Umbilical cord (tissue), 1 donor: ENCODE measurements at regions not wholly inside any gene's neighbourhood (a gene's known extent, or its start where the extent isn't known, plus 50 kb on each side); places are given as distances from the start of the nearest gene placed in this dataset.
A peak's percentile ranks its signal among the peaks of the same experiment; 100 is the strongest.

Source experiments
- DNase-seq: peaks from one replicate; pipeline ENCODE4 v3.0.0-alpha.2; 2015; ENCODE audit warnings: low spot score

GRCh38 chr16:62586128-62586862 is 550.1 kb upstream of the CDH8 start:
- no peak for DNase-seq

DNA sequence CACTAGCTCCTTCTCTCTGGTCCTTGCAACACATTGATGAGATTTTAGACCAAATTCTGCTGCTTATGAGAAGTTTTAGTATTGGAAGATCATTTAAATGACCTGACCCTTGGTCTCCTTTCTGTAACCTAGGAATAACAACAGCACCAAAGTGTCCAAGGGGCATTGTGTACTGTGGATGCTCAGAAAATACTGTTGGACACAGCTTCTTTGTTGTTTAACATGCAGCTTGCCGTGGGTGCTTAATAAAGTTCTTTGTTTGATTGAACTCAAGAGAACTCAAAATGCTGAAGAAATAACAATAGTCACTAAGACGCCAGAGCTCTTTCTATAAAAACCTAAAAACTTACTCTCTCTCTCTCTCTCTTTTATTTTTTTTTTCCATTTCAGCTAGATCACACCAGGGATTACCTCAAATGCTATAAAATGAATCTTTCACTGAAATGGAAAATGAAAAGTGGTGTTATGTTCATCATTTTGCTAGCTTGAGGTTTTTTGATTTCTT is 548.9 kb upstream of the CDH8 start:
- no peak for DNase-seq

- DNase-seq: peak; percentile 65
Observed at GRCh38 chr16:62583414-62583813, 547.2 kb upstream of the CDH8 start.

DNA sequence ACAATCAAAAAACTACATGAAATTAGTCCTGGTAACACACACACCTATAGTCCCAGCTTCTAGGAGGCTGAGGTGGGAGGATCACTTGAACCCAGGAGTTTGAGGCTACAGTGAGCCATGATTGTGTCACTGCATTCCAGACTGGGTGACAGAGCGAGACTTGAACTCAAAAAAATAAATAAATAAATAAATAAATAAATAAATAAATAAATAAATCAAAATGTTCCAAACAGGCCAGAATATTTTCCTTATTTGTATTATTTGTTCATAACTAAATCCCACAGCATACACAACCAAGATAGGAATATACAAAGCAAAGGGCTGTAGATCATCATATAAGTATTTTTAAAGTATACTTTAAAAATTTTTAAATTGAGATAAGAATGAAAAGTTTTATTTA is 537.2 kb upstream of the CDH8 start:
- no peak for DNase-seq

GRCh38 chr16:62568926-62569325 is 532.7 kb upstream of the CDH8 start:
- DNase-seq: no peak

DNA sequence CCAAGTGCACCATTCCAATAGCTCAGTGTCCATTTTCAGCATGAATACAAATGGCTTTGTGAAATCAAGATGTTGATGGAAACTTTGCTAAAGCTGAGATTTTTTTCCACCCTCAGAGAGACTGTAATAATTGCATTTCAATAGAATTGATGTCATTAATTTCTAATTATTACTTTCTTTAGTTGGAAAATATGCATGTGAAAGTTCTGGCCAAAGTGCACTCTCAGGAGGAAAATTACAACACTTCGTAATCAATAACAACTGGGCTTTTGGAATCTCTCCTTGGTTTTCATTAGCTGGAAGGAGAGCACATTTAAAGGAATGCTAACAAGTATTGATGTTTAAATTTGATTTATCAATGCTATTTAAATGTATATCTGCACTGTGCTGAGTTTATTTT is 529.5 kb upstream of the CDH8 start:
- no peak for DNase-seq

GRCh38 chr16:62564291-62564690 is 528.1 kb upstream of the CDH8 start:
- no peak for DNase-seq

DNA sequence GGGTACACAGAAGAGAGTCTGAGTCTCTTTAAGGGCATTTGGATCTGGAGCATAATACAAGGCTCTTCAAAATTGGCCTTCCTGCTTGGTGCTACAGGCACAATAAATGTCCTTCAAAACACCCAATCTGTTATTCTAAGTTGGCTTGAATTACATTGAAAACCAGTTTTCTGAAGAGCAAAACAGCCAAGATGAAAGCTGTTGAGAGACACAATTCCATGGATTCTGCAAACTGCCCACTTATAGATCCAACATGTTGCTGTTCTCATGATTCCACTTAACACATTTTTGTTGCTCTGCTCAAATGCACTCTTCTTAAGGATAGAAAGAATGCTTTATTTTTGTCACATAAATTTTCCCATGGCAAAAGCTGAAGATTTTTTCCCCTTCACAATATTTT is 525.9 kb upstream of the CDH8 start:
- no peak for DNase-seq

- no peak for DNase-seq
Observed at GRCh38 chr16:62549875-62550274, 513.6 kb upstream of the CDH8 start.

- no peak for DNase-seq
Observed at GRCh38 chr16:62548095-62548494, 511.9 kb upstream of the CDH8 start.

DNA sequence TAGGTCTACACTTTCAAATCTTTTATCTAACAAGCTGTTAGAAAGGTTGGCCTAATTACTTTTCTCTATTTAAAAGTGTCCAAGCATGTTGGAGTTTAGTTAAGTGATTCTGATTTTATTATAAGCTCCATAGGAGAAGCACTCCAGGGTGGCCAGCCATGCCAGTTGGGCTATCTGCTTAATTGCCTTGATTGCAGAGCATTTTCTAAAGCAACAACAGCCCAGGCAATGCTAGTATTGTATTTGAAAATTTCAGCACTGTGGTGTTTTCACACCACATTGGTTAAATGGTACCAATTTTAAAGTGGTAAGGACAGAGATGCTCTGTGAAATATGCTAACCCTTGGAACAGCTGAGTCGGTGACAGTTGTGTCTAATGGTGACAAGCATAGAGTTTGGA is 510.5 kb upstream of the CDH8 start:
- no peak for DNase-seq

- DNase-seq: no peak
Observed at GRCh38 chr16:62545039-62545438, 508.8 kb upstream of the CDH8 start.

DNA sequence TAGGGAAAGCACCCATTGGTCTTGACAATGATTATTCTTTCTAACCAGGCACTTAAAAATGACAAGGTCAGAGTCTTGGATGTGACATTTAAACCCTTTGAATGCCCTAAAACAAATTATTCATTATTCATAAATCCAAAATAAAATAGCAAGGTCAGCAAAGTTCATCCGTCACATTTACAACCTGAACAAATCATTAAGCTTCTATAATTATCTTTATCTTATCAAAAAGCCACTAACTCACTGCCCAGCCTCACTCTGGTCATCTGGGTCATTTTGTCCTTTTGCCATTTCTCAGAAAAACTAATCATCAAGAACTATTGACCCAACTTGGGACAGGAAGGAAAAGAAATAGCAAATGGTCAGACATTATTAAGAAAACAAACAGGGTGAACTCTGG is 507.3 kb upstream of the CDH8 start:
- no peak for DNase-seq

DNA sequence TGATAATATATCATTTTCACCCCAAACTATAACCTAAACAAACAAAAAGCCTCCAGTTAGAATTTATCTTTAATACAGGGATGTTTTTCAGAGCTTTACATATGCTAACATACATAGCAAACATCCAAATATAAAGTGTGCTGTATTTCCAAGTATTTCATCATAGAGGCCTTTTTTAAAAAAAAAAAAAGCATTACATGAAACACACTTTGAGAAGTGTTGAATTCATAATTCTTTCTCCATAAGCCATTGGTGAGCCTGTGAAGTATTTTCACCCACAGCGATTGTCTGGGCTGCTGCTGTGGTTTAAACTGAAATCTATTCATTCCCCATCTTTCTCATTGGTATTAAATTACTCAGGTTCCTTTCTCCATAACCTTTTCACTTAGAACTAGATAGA is 503.4 kb upstream of the CDH8 start:
- DNase-seq: no peak

DNA sequence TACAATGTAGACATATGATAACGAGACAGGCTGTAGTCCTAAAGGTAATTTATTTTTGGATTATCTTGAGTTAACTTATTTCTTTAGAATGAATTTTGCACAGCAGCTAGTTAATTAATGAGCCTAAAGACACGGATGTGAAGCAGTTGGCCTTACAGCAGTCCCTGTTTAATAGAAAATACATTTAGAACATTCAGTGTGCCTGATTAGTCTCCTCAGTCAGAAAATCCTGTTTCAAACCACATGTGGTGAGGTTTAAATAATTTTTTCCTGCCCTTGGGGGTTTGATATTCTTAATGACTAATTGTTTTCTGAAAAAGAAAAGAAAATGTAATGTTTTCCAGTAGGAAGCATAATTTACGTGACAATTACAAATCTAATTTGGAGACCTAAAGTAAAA is 494.2 kb upstream of the CDH8 start:
- DNase-seq: no peak

DNA sequence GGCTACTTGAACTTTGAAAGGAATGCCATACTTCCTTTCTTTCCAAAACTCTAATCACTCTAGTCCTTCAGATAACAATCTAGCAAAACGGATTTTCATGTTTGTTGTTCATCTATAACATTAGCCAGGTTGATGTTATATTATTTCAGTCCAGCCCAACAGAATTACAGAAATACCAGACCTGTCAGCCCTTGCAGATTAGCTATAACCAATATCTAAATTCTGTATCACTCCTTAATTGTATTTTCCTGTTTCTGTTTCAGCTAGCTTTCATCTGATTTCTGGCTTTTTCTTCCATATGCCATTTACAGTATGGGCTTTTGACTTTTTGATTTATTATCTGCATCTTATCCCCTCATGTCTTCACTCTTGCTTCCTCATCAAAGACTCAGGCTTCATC is 479.8 kb upstream of the CDH8 start:
- no peak for DNase-seq

DNA sequence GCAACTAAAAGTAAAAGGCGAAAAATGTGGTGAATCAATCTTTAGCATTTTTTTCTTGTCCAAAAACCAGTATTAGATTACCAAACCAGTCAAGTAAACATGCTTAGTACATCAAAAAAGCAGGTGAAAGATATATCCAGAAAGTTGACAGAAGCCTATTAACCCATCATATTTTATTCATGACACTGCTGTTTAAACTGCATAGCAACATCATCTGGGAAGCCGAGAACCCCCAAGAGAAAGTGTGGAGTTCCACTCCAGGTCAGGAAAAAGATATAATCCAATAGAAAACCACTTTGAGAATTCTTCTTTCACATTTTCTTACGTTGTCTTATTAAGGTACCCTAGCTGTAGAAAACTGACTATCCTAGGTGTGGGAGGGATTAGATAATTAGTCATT is 466.8 kb upstream of the CDH8 start:
- DNase-seq: no peak

DNA sequence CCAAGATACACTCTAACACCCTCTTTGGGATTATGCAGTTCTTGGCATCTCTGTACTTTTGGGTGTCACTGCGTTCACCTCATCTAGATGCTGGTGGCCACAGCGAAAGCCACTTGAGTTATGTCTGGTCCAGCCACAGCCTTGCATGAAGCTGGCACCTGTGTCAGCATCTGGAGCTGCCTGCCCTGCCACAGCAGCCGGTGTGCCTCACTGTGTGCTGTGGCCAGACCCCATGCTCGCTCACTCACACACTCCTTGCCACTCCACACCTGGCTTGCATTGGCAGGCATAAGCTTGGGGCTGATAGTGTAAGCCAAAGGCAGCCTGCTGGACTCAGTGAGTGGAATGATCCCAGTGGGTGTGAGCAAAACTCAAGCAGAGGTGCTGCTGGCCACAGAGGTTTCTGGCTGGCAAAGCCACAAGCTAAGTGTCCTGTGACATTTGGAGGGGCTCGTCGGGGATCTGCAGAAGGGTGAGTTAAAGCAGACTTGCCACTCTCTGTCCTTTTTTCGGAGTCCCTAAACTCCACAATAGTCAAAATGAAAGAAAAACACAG is 442.7 kb upstream of the CDH8 start:
- DNase-seq: no peak

DNA sequence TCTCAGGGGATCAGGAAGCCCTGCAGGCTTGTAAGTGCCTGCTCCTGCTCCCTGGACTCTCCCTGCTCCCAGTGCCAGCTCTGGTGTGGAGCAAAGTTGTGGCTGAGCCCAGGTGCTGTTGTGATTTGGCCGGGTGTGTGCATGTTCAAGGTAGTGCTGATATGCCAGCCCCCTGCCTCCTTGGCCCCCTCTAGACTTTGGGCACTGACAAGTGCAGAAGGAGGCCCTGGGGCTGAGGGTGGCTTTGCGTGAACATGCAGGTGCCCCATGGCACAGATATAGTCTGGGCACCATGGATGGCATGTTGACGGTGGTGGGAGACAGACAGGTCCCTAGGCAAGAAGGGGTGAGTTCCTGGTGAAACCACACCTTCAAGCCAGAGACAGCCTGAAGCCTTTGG is 441.6 kb upstream of the CDH8 start:
- DNase-seq: no peak

DNA sequence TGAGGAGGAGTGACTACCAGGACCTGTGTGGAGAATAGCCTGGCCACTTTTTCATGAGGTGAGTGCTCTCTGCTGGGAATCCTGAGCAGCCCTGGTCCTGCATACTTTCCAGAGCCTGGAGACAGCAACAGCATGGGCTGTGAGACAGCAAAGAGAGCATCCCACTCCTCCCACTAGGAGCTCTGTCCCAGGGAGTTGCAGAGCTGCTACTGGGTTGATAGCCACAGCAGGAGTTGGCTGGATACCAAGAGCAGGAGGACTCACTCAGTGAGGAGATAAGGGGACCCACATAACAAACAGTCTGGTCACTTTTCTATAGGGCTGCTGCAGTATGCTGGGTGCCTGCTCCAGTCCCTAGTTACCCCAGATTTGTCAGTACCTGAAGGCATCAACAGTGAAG is 439.3 kb upstream of the CDH8 start:
- DNase-seq: no peak

GRCh38 chr16:62462971-62463370 is 426.7 kb upstream of the CDH8 start:
- no peak for DNase-seq

DNA sequence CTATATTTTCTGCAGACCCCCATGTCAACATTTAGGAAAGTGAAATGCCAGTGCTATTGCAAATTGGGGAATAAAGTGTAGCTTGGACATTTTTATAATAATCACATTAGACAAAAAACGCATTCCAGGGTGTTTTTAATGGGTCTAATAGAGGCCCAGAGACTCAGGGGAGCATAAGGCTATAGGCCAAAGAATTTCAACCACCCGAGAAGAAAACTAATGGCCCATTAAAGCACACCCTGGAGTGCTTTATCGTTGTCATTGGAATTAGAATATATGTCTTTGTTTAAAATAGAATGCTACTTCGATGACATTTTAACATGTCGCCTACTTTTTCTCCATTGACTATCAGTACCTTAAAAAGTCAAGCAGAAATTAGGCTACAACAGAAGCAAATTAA is 414.1 kb upstream of the CDH8 start:
- no peak for DNase-seq

- DNase-seq: peak; percentile 2
Observed at GRCh38 chr16:62445909-62446308, 409.7 kb upstream of the CDH8 start.

- no peak for DNase-seq
Observed at GRCh38 chr16:62424206-62424605, 388.0 kb upstream of the CDH8 start.
